Transverse colon (tissue), 4 donors: ENCODE measurements at regions not wholly inside any gene's neighbourhood (a gene's known extent, or its start where the extent isn't known, plus 50 kb on each side); places are given as distances from the start of the nearest gene placed in this dataset.
"Not testable (repeated sequence)": the region's sequence is repeated elsewhere in the genome, so short reads cannot be mapped to it uniquely, and the experiment has no call there.

Experiments used
- DNase-seq: peaks from one replicate; pipeline ENCODE4 v3.0.0-alpha.2; 2019
- H3K27ac ChIP-seq, 4 donors: fragments of 200-600 bp; sonication (generic); 2 replicates each; pipeline ENCODE4 v1.5.1; 2016 to 2018; ENCODE audit warnings: inconsistent platforms in 4 of 4
- H3K27me3 ChIP-seq: fragments of 200-600 bp; sonication (generic); 2 replicates; pipeline ENCODE4 v1.5.1; 2017; ENCODE audit warnings: inconsistent platforms
- H3K36me3 ChIP-seq, 4 donors: fragments of 200-600 bp; sonication (generic); 2 replicates each; pipeline ENCODE4 v1.5.1; 2017 to 2019; ENCODE audit warnings: inconsistent platforms in 4 of 4
- H3K4me1 ChIP-seq, 4 donors: fragments of 200-600 bp; sonication (generic); 2 replicates each; pipeline ENCODE4 v1.5.1; 2017 to 2020; ENCODE audit warnings: inconsistent platforms in 4 of 4
- H3K4me3 ChIP-seq, 4 donors: fragments of 200-600 bp; sonication (generic); 1 replicate in 1 of 4; 2 replicates in 3 of 4; pipeline versions ENCODE4 v1.5.1 to v1.6.1; 2017 to 2019; ENCODE audit warnings: inconsistent platforms in 4 of 4
- H3K9me3 ChIP-seq, 2 donors: fragments of 200-600 bp; sonication (generic); 2 replicates each; pipeline ENCODE4 v1.5.1; 2017 to 2019; ENCODE audit warnings: inconsistent platforms in 2 of 2
- EP300 ChIP-seq: sonication (generic); formaldehyde crosslinking; IDR thresholded peaks from one replicate; pipeline ENCODE4 v1.6.1; 2017; ENCODE audit warnings: antibody characterized with exemption, low read depth
- POLR2A ChIP-seq: fragments of 450-650 bp; IDR thresholded peaks from one replicate; pipeline ENCODE4 v1.6.1; 2016; ENCODE audit warnings: antibody characterized with exemption, mild to moderate bottlenecking, moderate library complexity
- POLR2AphosphoS5 ChIP-seq, 3 donors: sonication (generic); formaldehyde crosslinking; IDR thresholded peaks; one replicate each; pipeline ENCODE4 v1.6.1; 2016; ENCODE audit warnings: antibody characterized with exemption in 3 of 3
- WGBS, 2 donors: methylation state at CpG; one replicate each; pipeline ENCODE4 v1.1.5; 2018; ENCODE audit warnings: low coverage in 1 of 2; 5-methylcytosine and 5-hydroxymethylcytosine counted together
- in situ Hi-C, 4 donors: fragments of 200-750 bp; cut with MboI; loops; one replicate each; pipeline versions ENCODE4 v1.15.0 to v1.15.1; 2017; ENCODE audit warnings: low sequenced_read_pairs in 3 of 4, low pct_ligation_motif_present in 1 of 4, low pct_unique_long_range_greater_than_20kb in 1 of 4
- intact Hi-C: fragments of 100-400 bp; cut with DNase I; formaldehyde crosslinking; loops from one replicate; pipeline ENCODE4 v1.15.1; 2023; ENCODE audit warnings: low total_unique reads
- small RNA-seq, 4 donors: library from RNA; depleted of rRNA; stranded (forward); fragments of <200 nt; gene quantifications; one replicate each; pipeline ENCODE3, GENCODE V24; 2016
- TF ChIP-seq, protein P1 (sequence below), 5 experiments: fragments of 200-600 bp in 3 of 5; fragments of 450-650 bp in 2 of 5; sonication (generic) in 3 of 5; IDR thresholded peaks; 1 replicate in 2 of 5; 2 replicates in 3 of 5; pipeline ENCODE4 v1.5.1; 2016 to 2017; ENCODE audit warnings: antibody characterized with exemption in 5 of 5, inconsistent platforms in 3 of 5, mild to moderate bottlenecking in 2 of 5, moderate library complexity in 1 of 5

DNA sequence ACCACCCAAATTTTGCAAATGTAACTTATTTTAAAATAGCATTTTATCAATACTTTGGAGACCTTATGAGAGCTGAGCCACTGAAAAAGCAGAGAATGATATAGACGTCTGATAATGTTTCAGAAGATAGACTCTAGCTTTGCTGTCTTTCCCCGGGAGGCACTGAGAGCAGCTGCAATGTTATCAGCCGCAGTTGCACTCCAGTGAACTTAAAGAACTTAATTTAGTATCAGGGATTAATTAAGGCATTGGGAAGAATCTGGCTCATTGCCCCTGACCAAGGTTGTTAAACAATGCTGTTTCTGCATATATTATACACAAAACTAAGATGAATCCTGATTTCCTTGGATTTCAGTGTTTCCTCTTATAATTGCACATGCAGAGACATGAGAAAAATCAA lies 75.7 kb upstream of the SGCG start:
- no peaks in the 10 kb centered on the region for H3K9me3 ChIP-seq
- DNase-seq = no peak
- no peaks in the 10 kb centered on the region for H3K36me3 ChIP-seq
- TF ChIP-seq POLR2A = no peak
- no peak for TF ChIP-seq EP300
- TF ChIP-seq POLR2AphosphoS5 (IDR thresholded peaks at IDR 0.05) = no peak
- TF ChIP-seq, protein P1, sequence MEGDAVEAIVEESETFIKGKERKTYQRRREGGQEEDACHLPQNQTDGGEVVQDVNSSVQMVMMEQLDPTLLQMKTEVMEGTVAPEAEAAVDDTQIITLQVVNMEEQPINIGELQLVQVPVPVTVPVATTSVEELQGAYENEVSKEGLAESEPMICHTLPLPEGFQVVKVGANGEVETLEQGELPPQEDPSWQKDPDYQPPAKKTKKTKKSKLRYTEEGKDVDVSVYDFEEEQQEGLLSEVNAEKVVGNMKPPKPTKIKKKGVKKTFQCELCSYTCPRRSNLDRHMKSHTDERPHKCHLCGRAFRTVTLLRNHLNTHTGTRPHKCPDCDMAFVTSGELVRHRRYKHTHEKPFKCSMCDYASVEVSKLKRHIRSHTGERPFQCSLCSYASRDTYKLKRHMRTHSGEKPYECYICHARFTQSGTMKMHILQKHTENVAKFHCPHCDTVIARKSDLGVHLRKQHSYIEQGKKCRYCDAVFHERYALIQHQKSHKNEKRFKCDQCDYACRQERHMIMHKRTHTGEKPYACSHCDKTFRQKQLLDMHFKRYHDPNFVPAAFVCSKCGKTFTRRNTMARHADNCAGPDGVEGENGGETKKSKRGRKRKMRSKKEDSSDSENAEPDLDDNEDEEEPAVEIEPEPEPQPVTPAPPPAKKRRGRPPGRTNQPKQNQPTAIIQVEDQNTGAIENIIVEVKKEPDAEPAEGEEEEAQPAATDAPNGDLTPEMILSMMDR (IDR thresholded peaks at IDR 0.05) = no peak
- no peak overlapping the region for H3K27ac ChIP-seq
- WGBS, 2 donors = 48 to 70% methylated on average over 3 of the region's 3 CpGs
- in situ Hi-C loops = no loop called here
- intact Hi-C loops = no loop called here
- no peak overlapping the region for H3K4me3 ChIP-seq
- no peaks in the 10 kb centered on the region for H3K4me1 ChIP-seq
- no peaks in the 10 kb centered on the region for H3K27me3 ChIP-seq

DNA sequence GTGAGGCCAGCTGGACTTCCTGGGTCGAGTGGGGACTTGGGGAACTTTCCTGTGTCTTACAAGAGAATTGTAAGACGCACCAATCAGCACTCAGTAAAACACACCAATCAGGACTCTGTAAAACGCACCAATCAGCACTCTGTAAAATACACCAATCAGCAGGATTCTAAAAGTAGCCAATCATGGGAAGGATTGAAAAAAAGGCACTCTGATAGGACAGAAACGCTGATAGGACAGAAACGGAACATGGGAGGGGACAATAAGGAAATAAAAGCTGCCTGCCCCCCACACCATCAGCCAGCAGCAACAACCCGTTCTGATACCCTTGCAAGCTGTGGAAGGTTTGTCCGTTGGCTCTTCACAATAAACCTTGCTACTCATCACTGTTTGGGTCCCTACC lies 73.1 kb upstream of the SGCG start:
- no peak for TF ChIP-seq POLR2A
- no peak for TF ChIP-seq POLR2AphosphoS5 (IDR thresholded peaks at IDR 0.05)
- no peak for DNase-seq
- intact Hi-C loops (no loop called here), in situ Hi-C loops (no loop called here)
- Histone ChIP-seq H3K36me3 (no peaks in the 10 kb centered on the region), H3K4me1 (no peaks in the 10 kb centered on the region), H3K27ac (no peak overlapping the region), H3K9me3 (no peaks in the 10 kb centered on the region), H3K27me3 (no peaks in the 10 kb centered on the region), H3K4me3 (no peak overlapping the region)
- 71 to 75% methylated on average over 6 to 7 of the region's 7 CpGs for WGBS, 2 donors

DNA sequence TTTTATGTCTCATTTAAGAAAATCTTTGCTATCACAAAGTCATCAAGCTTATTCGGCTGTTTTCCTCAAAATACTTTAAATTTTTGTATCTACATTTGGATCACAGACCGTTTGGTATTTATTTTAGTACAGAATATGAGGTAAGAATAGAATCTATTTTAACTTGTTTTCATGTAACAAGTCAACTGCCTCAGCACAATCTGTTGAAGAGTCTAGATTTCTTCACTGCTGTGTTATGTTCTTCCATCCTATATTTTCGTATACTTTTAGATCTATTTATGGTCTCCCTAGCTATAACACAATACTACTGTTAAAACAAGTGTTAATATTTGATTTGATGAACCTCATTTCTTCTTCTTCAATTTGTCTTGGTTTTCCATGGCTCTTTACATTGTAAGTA lies 61.6 kb upstream of the SGCG start:
- Histone ChIP-seq H3K27me3 (no peaks in the 10 kb centered on the region), H3K4me1 (no peaks in the 10 kb centered on the region), H3K9me3 (no peaks in the 10 kb centered on the region), H3K4me3 (no peak overlapping the region), H3K36me3 (no peaks in the 10 kb centered on the region), H3K27ac (no peak overlapping the region)
- no peak for DNase-seq
- intact Hi-C loops (no loop called here), in situ Hi-C loops (no loop called here)
- TF ChIP-seq POLR2AphosphoS5 (IDR thresholded peaks at IDR 0.05) (no peak), POLR2A (no peak), EP300 (no peak)
- TF ChIP-seq, protein P1 (IDR thresholded peaks at IDR 0.05) = no peak
- 70 to 74% methylated on average over 3 of the region's 3 CpGs for WGBS, 2 donors

DNA sequence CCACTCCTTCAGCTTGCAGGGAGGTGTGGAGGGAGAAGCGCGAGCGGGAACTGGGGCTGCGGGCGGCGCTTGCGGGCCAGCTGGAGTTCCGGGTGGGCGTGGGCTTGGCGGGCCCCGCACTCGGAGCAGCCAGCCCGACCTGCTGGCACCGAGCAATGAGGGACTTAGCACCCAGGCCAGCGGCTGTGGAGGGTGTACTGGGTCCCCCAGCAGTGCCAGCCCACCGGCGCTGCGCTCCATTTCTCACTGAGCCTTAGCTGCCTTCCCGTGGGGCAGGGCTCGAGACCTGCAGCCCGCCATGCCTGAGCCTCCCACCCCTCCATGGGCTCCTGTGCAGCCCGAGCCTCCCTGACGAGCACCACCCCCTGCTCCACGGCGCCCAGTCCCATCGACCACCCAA lies 53.2 kb upstream of the SGCG start:
- DNase-seq, H3K36me3 ChIP-seq, H3K4me1 ChIP-seq, in situ Hi-C loops, intact Hi-C loops, H3K4me3 ChIP-seq, H3K27me3 ChIP-seq, H3K9me3 ChIP-seq, H3K27ac ChIP-seq: not testable (repeated sequence)
- WGBS, 2 donors = 95% methylated on average over 26 of the region's 26 CpGs; no CpG with 5 or more reads in 1 of the 2 donors

DNA sequence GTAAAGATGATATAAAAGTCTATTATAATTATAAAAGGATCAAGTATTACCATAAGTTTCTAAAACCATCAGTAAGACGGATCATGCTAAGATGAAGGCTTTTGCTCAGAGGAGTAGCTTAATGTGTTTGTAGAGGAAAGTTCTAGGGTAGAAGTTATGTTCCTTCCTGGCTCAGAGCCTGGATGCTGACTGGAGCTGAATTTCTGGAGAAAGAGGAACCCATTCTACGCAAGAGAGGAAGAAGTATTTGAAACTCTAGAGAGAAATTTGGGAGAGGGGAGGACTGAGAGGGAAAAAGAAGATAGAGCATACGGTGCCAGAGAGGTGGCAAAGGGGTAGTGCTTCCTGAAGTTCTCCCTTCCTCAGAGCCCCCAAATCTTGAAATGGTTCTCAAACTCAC lies 51.4 kb upstream of the SGCG start:
- H3K36me3 ChIP-seq = no peaks in the 10 kb centered on the region
- in situ Hi-C loops (no loop called here), intact Hi-C loops (no loop called here)
- TF ChIP-seq POLR2A (no peak), EP300 (no peak), POLR2AphosphoS5 (IDR thresholded peaks at IDR 0.05) (no peak)
- TF ChIP-seq, protein P1 (IDR thresholded peaks at IDR 0.05) = no peak
- no peaks in the 10 kb centered on the region for H3K4me1 ChIP-seq
- no peak overlapping the region for H3K4me3 ChIP-seq
- no peak overlapping the region for H3K27ac ChIP-seq
- DNase-seq = no peak
- no peaks in the 10 kb centered on the region for H3K27me3 ChIP-seq
- 65 to 81% methylated on average over 3 of the region's 3 CpGs for WGBS, 2 donors
- H3K9me3 ChIP-seq = no peaks in the 10 kb centered on the region

Small RNA genes in the stretch of these regions (small RNA-seq; reads per million reads assigned to genes)
- 0 reads per million in 4 donors for gene MTND3P1
- gene RF00049 = 0 reads per million in 4 donors
